ENCODE measurements at regions not wholly inside any gene's neighbourhood (a gene's known extent, or its start where the extent isn't known, plus 50 kb on each side); places are given as distances from the start of the nearest gene placed in this dataset.
"Not testable (repeated sequence)": the region's sequence is repeated elsewhere in the genome, so short reads cannot be mapped to it uniquely, and the experiment has no call there.

GRCh38 chr16:64361753-64362152 lies 760.1 kb downstream of the CDH11 start:
- ATAC-seq, result no peak
- H3K4me1 Mint-ChIP-seq, result no peaks in the 10 kb centered on the region
- DNase-seq, result no peak
- ChIA-PET CTCF (no interaction called here), POLR2A (no interaction called here)
- peaks cover 12% of the 10 kb centered on the region for H3K9me3 Mint-ChIP-seq (ENCODE audit: low read depth)
- no peaks in the 10 kb centered on the region for H3K27me3 Mint-ChIP-seq
- intact Hi-C loops (cut with DNase I, micrococcal nuclease), result no loop called here
- no peaks in the 10 kb centered on the region for H3K36me3 Mint-ChIP-seq (ENCODE audit: low read depth)
- no peak overlapping the region for H3K27ac Mint-ChIP-seq
- no peak overlapping the region for H3K4me3 Mint-ChIP-seq

GRCh38 chr16:64358291-64358690 lies 763.6 kb downstream of the CDH11 start:
- peaks cover 11% of the 10 kb centered on the region for H3K9me3 Mint-ChIP-seq (ENCODE audit: low read depth)
- H3K27ac Mint-ChIP-seq, result no peak overlapping the region
- intact Hi-C loops (cut with DNase I, micrococcal nuclease), result no loop called here
- no peaks in the 10 kb centered on the region for H3K4me1 Mint-ChIP-seq
- no peak overlapping the region for H3K4me3 Mint-ChIP-seq
- ChIA-PET POLR2A (interaction anchor here (0.6 kb wide), 1 partner anchor 199 kb away, joined by 11 read pairs; no protein-coding TSS in a partner anchor), CTCF (no interaction called here)
- no peaks in the 10 kb centered on the region for H3K36me3 Mint-ChIP-seq (ENCODE audit: low read depth)
- DNase-seq, result no peak
- no peak for ATAC-seq
- H3K27me3 Mint-ChIP-seq, result no peaks in the 10 kb centered on the region

GRCh38 chr16:64356267-64356666 lies 765.6 kb downstream of the CDH11 start:
- Mint-ChIP-seq H3K9me3 (ENCODE audit: low read depth) (peaks cover 11% of the 10 kb centered on the region), H3K27ac (no peak overlapping the region), H3K4me1 (no peaks in the 10 kb centered on the region), H3K4me3 (no peak overlapping the region), H3K36me3 (ENCODE audit: low read depth) (no peaks in the 10 kb centered on the region), H3K27me3 (no peaks in the 10 kb centered on the region)
- intact Hi-C loops (cut with DNase I, micrococcal nuclease), result no loop called here
- ChIA-PET CTCF (no interaction called here), POLR2A (no interaction called here)
- ATAC-seq, result no peak
- DNase-seq, result no peak

- DNase-seq (no peak), ATAC-seq (no peak)
- Mint-ChIP-seq H3K27me3 (no peaks in the 10 kb centered on the region), H3K4me1 (no peaks in the 10 kb centered on the region), H3K9me3 (ENCODE audit: low read depth) (peaks cover 6% of the 10 kb centered on the region), H3K27ac (no peak overlapping the region), H3K36me3 (ENCODE audit: low read depth) (no peaks in the 10 kb centered on the region), H3K4me3 (no peak overlapping the region)
- CTCF ChIA-PET, result no interaction called here
- POLR2A ChIA-PET, result interaction anchor here (0.5 kb wide), 1 partner anchor 695 kb away, joined by 4 read pairs; no protein-coding TSS in a partner anchor
- intact Hi-C loops (cut with DNase I, micrococcal nuclease), result no loop called here
Observed at GRCh38 chr16:64352246-64352645, 769.6 kb downstream of the CDH11 start.

- Mint-ChIP-seq H3K9me3 (ENCODE audit: low read depth) (peaks cover 5% of the 10 kb centered on the region), H3K36me3 (ENCODE audit: low read depth) (no peaks in the 10 kb centered on the region), H3K4me3 (no peak overlapping the region), H3K27me3 (no peaks in the 10 kb centered on the region), H3K27ac (no peak overlapping the region), H3K4me1 (no peaks in the 10 kb centered on the region)
- intact Hi-C loops (cut with DNase I, micrococcal nuclease), result no loop called here
- CTCF ChIA-PET, result no interaction called here
- ATAC-seq (no peak), DNase-seq (no peak)
- POLR2A ChIA-PET, result no interaction called here
Observed at GRCh38 chr16:64351121-64351520, 770.7 kb downstream of the CDH11 start.

GRCh38 chr16:64346080-64346479 lies 775.8 kb downstream of the CDH11 start:
- intact Hi-C loops (cut with DNase I, micrococcal nuclease), result no loop called here
- ATAC-seq, result no peak
- no peaks in the 10 kb centered on the region for H3K36me3 Mint-ChIP-seq (ENCODE audit: low read depth)
- H3K4me1 Mint-ChIP-seq, result no peaks in the 10 kb centered on the region
- ChIA-PET CTCF (interaction anchor here (0.7 kb wide), 1 partner anchor 97 kb away, joined by 3 read pairs; no protein-coding TSS in a partner anchor), POLR2A (no interaction called here)
- no peak overlapping the region for H3K27ac Mint-ChIP-seq
- peaks cover 6% of the 10 kb centered on the region for H3K9me3 Mint-ChIP-seq (ENCODE audit: low read depth)
- H3K4me3 Mint-ChIP-seq, result no peak overlapping the region
- no peaks in the 10 kb centered on the region for H3K27me3 Mint-ChIP-seq
- DNase-seq, result no peak

- ChIA-PET CTCF (no interaction called here), POLR2A (no interaction called here)
- ATAC-seq, result no peak
Observed at GRCh38 chr16:64345142-64345541, 776.7 kb downstream of the CDH11 start.

GRCh38 chr16:64343820-64344443 lies 777.9 kb downstream of the CDH11 start:
- H3K27me3 Mint-ChIP-seq; H3K9me3 Mint-ChIP-seq (ENCODE audit: low read depth); POLR2A ChIA-PET; H3K36me3 Mint-ChIP-seq (ENCODE audit: low read depth); H3K4me3 Mint-ChIP-seq; ATAC-seq; H3K4me1 Mint-ChIP-seq; DNase-seq; H3K27ac Mint-ChIP-seq; intact Hi-C loops (cut with DNase I, micrococcal nuclease); CTCF ChIA-PET: not testable (repeated sequence)

More at GRCh38 chr16:64345142-64345541, 776.7 kb downstream of the CDH11 start:
- no peak overlapping the region for H3K27ac Mint-ChIP-seq
- no peaks in the 10 kb centered on the region for H3K27me3 Mint-ChIP-seq
- no peak overlapping the region for H3K4me3 Mint-ChIP-seq
- no peaks in the 10 kb centered on the region for H3K36me3 Mint-ChIP-seq (ENCODE audit: low read depth)
- intact Hi-C loops (cut with DNase I, micrococcal nuclease), result no loop called here
- no peaks in the 10 kb centered on the region for H3K4me1 Mint-ChIP-seq
- H3K9me3 Mint-ChIP-seq (ENCODE audit: low read depth), result peaks cover 5% of the 10 kb centered on the region
- DNase-seq, result no peak

GRCh38 chr16:64343061-64343819 lies 778.6 kb downstream of the CDH11 start:
- CTCF ChIA-PET, result no interaction called here
- DNase-seq, result no peak

GRCh38 chr16:64341336-64341735 lies 780.5 kb downstream of the CDH11 start:
- POLR2A ChIA-PET; H3K27me3 Mint-ChIP-seq; H3K27ac Mint-ChIP-seq; H3K4me3 Mint-ChIP-seq; DNase-seq; H3K36me3 Mint-ChIP-seq (ENCODE audit: low read depth); ATAC-seq; H3K4me1 Mint-ChIP-seq; CTCF ChIA-PET; H3K9me3 Mint-ChIP-seq (ENCODE audit: low read depth); intact Hi-C loops (cut with DNase I, micrococcal nuclease): not testable (repeated sequence)

More at GRCh38 chr16:64343061-64343819, 778.6 kb downstream of the CDH11 start:
- H3K36me3 Mint-ChIP-seq (ENCODE audit: low read depth), result no peaks in the 10 kb centered on the region
- POLR2A ChIA-PET, result no interaction called here
- no peak for ATAC-seq
- H3K4me3 Mint-ChIP-seq, result no peak overlapping the region
- peaks cover 7% of the 10 kb centered on the region for H3K9me3 Mint-ChIP-seq (ENCODE audit: low read depth)
- no peaks in the 10 kb centered on the region for H3K27me3 Mint-ChIP-seq
- no peaks in the 10 kb centered on the region for H3K4me1 Mint-ChIP-seq
- intact Hi-C loops (cut with DNase I, micrococcal nuclease), result no loop called here
- no peak overlapping the region for H3K27ac Mint-ChIP-seq

- Mint-ChIP-seq H3K4me3 (no peak overlapping the region), H3K9me3 (ENCODE audit: low read depth) (peaks cover 5% of the 10 kb centered on the region), H3K27me3 (no peaks in the 10 kb centered on the region), H3K4me1 (no peaks in the 10 kb centered on the region), H3K27ac (no peak overlapping the region), H3K36me3 (ENCODE audit: low read depth) (no peaks in the 10 kb centered on the region)
- no peak for ATAC-seq
- POLR2A ChIA-PET, result no interaction called here
- intact Hi-C loops (cut with DNase I, micrococcal nuclease), result no loop called here
- no peak for DNase-seq
- CTCF ChIA-PET, result no interaction called here
Observed at GRCh38 chr16:64339052-64339770, 782.7 kb downstream of the CDH11 start.

GRCh38 chr16:64321881-64322280 lies 800.0 kb downstream of the CDH11 start:
- H3K36me3 Mint-ChIP-seq (ENCODE audit: low read depth), result no peaks in the 10 kb centered on the region
- H3K27me3 Mint-ChIP-seq, result no peaks in the 10 kb centered on the region
- ChIA-PET CTCF (no interaction called here), POLR2A (no interaction called here)
- no peaks in the 10 kb centered on the region for H3K4me1 Mint-ChIP-seq
- no peak overlapping the region for H3K27ac Mint-ChIP-seq
- ATAC-seq (no peak), DNase-seq (no peak)
- peaks cover 7% of the 10 kb centered on the region for H3K9me3 Mint-ChIP-seq (ENCODE audit: low read depth)
- H3K4me3 Mint-ChIP-seq, result no peak overlapping the region
- intact Hi-C loops (cut with DNase I, micrococcal nuclease), result no loop called here
